ENCODE measurements at regions not wholly inside any gene's neighbourhood (a gene's known extent, or its start where the extent isn't known, plus 50 kb on each side); places are given as distances from the start of the nearest gene placed in this dataset.

DNA sequence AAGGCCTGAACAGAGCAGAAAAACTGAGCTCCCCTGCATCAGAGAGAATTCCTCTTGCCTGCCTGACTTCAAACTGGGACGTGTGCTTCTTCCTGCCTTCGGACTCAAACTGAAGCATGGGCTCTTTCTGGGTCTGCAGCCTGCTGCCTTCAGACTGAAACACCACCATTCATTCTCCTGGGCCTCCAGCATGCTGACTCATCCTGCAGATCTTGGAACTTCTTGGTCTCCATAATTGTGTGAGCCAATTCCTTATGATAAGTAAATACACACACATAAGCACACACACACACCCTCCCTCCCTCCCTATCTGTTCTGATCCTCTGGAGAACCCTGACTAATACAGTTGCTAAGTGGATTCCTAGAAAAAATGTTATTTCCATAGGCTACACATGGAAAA is 874.3 kb upstream of the EEF2KMT start:
- Mint-ChIP-seq H3K36me3 (ENCODE audit: unreplicated experiment) (no peaks in the 10 kb centered on the region), H3K27me3 (ENCODE audit: unreplicated experiment) (no peaks in the 10 kb centered on the region), H3K4me1 (ENCODE audit: low read depth, unreplicated experiment) (no peaks in the 10 kb centered on the region), H3K9me3 (ENCODE audit: unreplicated experiment) (peaks cover 2% of the 10 kb centered on the region), H3K27ac (ENCODE audit: unreplicated experiment) (no peak overlapping the region), H3K4me3 (ENCODE audit: unreplicated experiment) (no peak overlapping the region)
- DNase-seq = no peak
- TF ChIP-seq, protein P1, sequence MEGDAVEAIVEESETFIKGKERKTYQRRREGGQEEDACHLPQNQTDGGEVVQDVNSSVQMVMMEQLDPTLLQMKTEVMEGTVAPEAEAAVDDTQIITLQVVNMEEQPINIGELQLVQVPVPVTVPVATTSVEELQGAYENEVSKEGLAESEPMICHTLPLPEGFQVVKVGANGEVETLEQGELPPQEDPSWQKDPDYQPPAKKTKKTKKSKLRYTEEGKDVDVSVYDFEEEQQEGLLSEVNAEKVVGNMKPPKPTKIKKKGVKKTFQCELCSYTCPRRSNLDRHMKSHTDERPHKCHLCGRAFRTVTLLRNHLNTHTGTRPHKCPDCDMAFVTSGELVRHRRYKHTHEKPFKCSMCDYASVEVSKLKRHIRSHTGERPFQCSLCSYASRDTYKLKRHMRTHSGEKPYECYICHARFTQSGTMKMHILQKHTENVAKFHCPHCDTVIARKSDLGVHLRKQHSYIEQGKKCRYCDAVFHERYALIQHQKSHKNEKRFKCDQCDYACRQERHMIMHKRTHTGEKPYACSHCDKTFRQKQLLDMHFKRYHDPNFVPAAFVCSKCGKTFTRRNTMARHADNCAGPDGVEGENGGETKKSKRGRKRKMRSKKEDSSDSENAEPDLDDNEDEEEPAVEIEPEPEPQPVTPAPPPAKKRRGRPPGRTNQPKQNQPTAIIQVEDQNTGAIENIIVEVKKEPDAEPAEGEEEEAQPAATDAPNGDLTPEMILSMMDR (IDR thresholded peaks at IDR 0.05; ENCODE audit: partially characterized antibody, unreplicated experiment) = no peak

DNA sequence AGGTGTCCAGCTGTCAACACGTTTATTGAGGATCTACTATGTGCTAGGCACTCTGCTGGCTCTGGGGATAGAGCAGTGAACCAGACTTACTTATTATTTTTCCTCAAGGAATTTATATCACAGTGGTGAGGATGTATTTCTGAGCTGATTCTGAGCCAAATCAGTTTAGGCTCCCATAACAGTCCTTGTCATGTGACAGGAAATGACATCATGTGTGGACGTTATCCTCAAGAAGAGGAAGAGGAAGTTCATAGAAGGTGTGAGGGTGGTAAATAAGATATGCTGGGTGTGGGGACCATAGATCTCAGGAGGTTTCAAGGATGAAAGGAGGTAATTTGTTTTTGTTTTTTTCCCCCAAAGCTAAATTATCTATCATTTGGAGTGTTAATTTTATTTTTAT is 873.5 kb upstream of the EEF2KMT start:
- Mint-ChIP-seq H3K27ac (ENCODE audit: unreplicated experiment) (no peak overlapping the region), H3K27me3 (ENCODE audit: unreplicated experiment) (no peaks in the 10 kb centered on the region)

DNA sequence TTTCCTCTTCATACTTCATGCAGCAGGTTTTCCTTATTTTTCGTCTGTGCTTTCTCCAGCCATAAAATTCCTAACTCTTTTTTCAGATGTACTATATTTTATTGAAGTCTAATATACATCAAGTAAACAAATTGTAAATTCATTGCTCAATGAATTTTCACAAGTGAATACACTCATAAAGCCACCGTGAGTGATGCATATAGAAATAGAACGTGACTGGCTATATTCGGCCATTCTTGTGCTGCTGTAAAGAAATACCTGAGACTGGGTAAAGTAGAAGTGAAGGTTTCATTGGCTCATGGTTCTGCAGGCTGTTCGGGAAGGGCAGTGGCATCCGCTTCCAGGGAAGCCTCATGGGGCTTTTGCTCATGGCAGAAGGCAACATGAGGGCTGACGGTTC is 868.4 kb upstream of the EEF2KMT start:
- no peak for DNase-seq
- Mint-ChIP-seq H3K27me3 (ENCODE audit: unreplicated experiment) (no peaks in the 10 kb centered on the region), H3K4me3 (ENCODE audit: unreplicated experiment) (no peak overlapping the region), H3K4me1 (ENCODE audit: low read depth, unreplicated experiment) (no peaks in the 10 kb centered on the region), H3K27ac (ENCODE audit: unreplicated experiment) (no peak overlapping the region), H3K9me3 (ENCODE audit: unreplicated experiment) (peaks cover 3% of the 10 kb centered on the region), H3K36me3 (ENCODE audit: unreplicated experiment) (no peaks in the 10 kb centered on the region)
- TF ChIP-seq, protein P1 (IDR thresholded peaks at IDR 0.05; ENCODE audit: partially characterized antibody, unreplicated experiment) = no peak

More for the DNA sequence above, 873.5 kb upstream of the EEF2KMT start:
- Mint-ChIP-seq H3K4me3 (ENCODE audit: unreplicated experiment) (no peak overlapping the region), H3K36me3 (ENCODE audit: unreplicated experiment) (no peaks in the 10 kb centered on the region), H3K4me1 (ENCODE audit: low read depth, unreplicated experiment) (no peaks in the 10 kb centered on the region), H3K9me3 (ENCODE audit: unreplicated experiment) (peaks cover 2% of the 10 kb centered on the region)
- TF ChIP-seq, protein P1 (IDR thresholded peaks at IDR 0.05; ENCODE audit: partially characterized antibody, unreplicated experiment) = no peak
- no peak for DNase-seq

DNA sequence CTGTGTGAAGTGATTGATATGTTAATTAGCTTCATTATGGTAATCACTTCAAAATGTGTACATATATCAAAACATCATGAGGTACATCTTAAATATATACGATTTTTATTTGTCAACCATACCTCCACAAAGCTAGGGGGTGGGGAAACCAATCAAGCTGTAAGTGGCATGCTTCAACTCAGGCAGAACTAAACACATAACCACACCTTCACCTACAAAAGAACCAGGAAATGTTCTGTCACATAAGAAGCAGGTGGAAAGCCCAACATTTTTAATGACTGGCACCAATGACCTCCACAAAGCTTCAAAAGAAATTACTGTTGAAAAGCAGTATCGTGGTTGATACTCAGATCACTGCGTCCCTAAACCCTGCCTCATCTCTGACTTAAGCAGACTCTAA is 867.7 kb upstream of the EEF2KMT start:
- H3K4me1 Mint-ChIP-seq (ENCODE audit: low read depth, unreplicated experiment) = no peaks in the 10 kb centered on the region
- no peak overlapping the region for H3K27ac Mint-ChIP-seq (ENCODE audit: unreplicated experiment)
- no peak for DNase-seq
- H3K9me3 Mint-ChIP-seq (ENCODE audit: unreplicated experiment) = peaks cover 4% of the 10 kb centered on the region
- TF ChIP-seq, protein P1 (IDR thresholded peaks at IDR 0.05; ENCODE audit: partially characterized antibody, unreplicated experiment) = no peak
- H3K27me3 Mint-ChIP-seq (ENCODE audit: unreplicated experiment) = no peaks in the 10 kb centered on the region
- H3K36me3 Mint-ChIP-seq (ENCODE audit: unreplicated experiment) = no peaks in the 10 kb centered on the region
- H3K4me3 Mint-ChIP-seq (ENCODE audit: unreplicated experiment) = no peak overlapping the region

DNA sequence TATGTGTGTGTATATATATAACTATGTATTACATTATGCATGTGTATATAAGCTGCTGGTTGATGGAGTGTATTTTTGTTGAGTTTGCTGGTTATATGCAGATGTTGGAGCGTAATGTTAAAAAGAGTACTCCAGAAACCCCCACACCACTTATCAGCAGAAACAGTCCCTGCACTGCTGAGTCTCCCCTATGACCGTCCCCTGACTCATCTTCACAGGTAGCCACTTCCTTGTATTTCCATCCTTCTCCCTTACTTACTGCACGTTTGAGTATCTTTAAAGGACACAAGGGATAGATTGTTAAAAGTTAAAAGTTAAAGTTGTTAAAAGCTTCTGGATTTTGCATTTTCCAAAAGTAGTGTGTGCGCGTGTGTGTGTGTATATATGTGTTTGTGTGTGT is 853.9 kb upstream of the EEF2KMT start:
- no peaks in the 10 kb centered on the region for H3K4me1 Mint-ChIP-seq (ENCODE audit: low read depth, unreplicated experiment)
- TF ChIP-seq, protein P1 (IDR thresholded peaks at IDR 0.05; ENCODE audit: partially characterized antibody, unreplicated experiment) = no peak

More for the DNA sequence above, 853.9 kb upstream of the EEF2KMT start:
- Mint-ChIP-seq H3K27ac (ENCODE audit: unreplicated experiment) (no peak overlapping the region), H3K4me3 (ENCODE audit: unreplicated experiment) (no peak overlapping the region), H3K9me3 (ENCODE audit: unreplicated experiment) (peaks cover 11% of the 10 kb centered on the region), H3K36me3 (ENCODE audit: unreplicated experiment) (no peaks in the 10 kb centered on the region), H3K27me3 (ENCODE audit: unreplicated experiment) (no peaks in the 10 kb centered on the region)
- no peak for DNase-seq

Measured in glutamatergic neuron (in vitro differentiated cells).